ENCODE measurements at regions not wholly inside any gene's neighbourhood (a gene's known extent, or its start where the extent isn't known, plus 50 kb on each side); places are given as distances from the start of the nearest gene placed in this dataset.

- DNase-seq (no peak), ATAC-seq (no peak)
- intact Hi-C loops (cut with DNase I, micrococcal nuclease), result no loop called here
Measured at GRCh38 chr7:34260279-34260678, 354.9 kb downstream of the BMPER start.

GRCh38 chr7:34263168-34263567, 357.8 kb downstream of the BMPER start:
- intact Hi-C loops (cut with DNase I, micrococcal nuclease), result no loop called here
- DNase-seq (no peak), ATAC-seq (no peak)

- no peak for ATAC-seq
- intact Hi-C loops (cut with DNase I, micrococcal nuclease), result no loop called here
- no peak for DNase-seq
Measured at GRCh38 chr7:34269084-34269483, 363.7 kb downstream of the BMPER start.

- intact Hi-C loops (cut with DNase I, micrococcal nuclease), result no loop called here
- ATAC-seq (no peak), DNase-seq (no peak)
Measured at GRCh38 chr7:34275624-34276023, 370.3 kb downstream of the BMPER start.

GRCh38 chr7:34277016-34277802, 371.9 kb downstream of the BMPER start:
- no peak for ATAC-seq
- intact Hi-C loops (cut with DNase I, micrococcal nuclease), result no loop called here
- DNase-seq, result no peak

- intact Hi-C loops (cut with DNase I, micrococcal nuclease), result no loop called here
- ATAC-seq, result no peak
- DNase-seq, result no peak
Measured at GRCh38 chr7:34277803-34278199, 372.5 kb downstream of the BMPER start.

- ATAC-seq (no peak), DNase-seq (no peak)
- intact Hi-C loops (cut with DNase I, micrococcal nuclease), result no loop called here
Measured at GRCh38 chr7:34281260-34281659, 375.9 kb downstream of the BMPER start.

GRCh38 chr7:34282271-34282670, 375.7 kb upstream of the NPSR1 start:
- intact Hi-C loops (cut with DNase I, micrococcal nuclease), result no loop called here
- ATAC-seq (no peak), DNase-seq (no peak)

- no peak for DNase-seq
- no peak for ATAC-seq
- intact Hi-C loops (cut with DNase I, micrococcal nuclease), result no loop called here
Measured at GRCh38 chr7:34296663-34297062, 361.4 kb upstream of the NPSR1 start.

- intact Hi-C loops (cut with DNase I, micrococcal nuclease), result no loop called here
- ATAC-seq, result no peak
- no peak for DNase-seq
Measured at GRCh38 chr7:34298492-34299013, 359.5 kb upstream of the NPSR1 start.

- intact Hi-C loops (cut with DNase I, micrococcal nuclease), result no loop called here
- ATAC-seq, result no peak
- DNase-seq, result no peak
Measured at GRCh38 chr7:34299066-34299465, 359.0 kb upstream of the NPSR1 start.

- ATAC-seq (peak; percentile 91), DNase-seq (no peak)
- intact Hi-C loops (cut with DNase I, micrococcal nuclease), result no loop called here
Measured at GRCh38 chr7:34307540-34307939, 350.5 kb upstream of the NPSR1 start.

GRCh38 chr7:34308595-34308994, 349.4 kb upstream of the NPSR1 start:
- ATAC-seq, result peak; percentile 3
- intact Hi-C loops (cut with DNase I, micrococcal nuclease), result no loop called here
- DNase-seq, result no peak

GRCh38 chr7:34309116-34309515, 348.9 kb upstream of the NPSR1 start:
- no peak for ATAC-seq

GRCh38 chr7:34309584-34309983, 348.4 kb upstream of the NPSR1 start:
- DNase-seq (no peak), ATAC-seq (no peak)
- intact Hi-C loops (cut with DNase I, micrococcal nuclease), result no loop called here

More at GRCh38 chr7:34309116-34309515, 348.9 kb upstream of the NPSR1 start:
- DNase-seq, result no peak
- intact Hi-C loops (cut with DNase I, micrococcal nuclease), result no loop called here

- DNase-seq (no peak), ATAC-seq (no peak)
- intact Hi-C loops (cut with DNase I, micrococcal nuclease), result no loop called here
Measured at GRCh38 chr7:34311591-34311990, 346.4 kb upstream of the NPSR1 start.

- intact Hi-C loops (cut with DNase I, micrococcal nuclease), result no loop called here
- ATAC-seq (no peak), DNase-seq (no peak)
Measured at GRCh38 chr7:34312624-34313023, 345.4 kb upstream of the NPSR1 start.

GRCh38 chr7:34313289-34313688, 344.7 kb upstream of the NPSR1 start:
- intact Hi-C loops (cut with DNase I, micrococcal nuclease), result no loop called here
- ATAC-seq (no peak), DNase-seq (no peak)

- DNase-seq, result no peak
- no peak for ATAC-seq
- intact Hi-C loops (cut with DNase I, micrococcal nuclease), result no loop called here
Measured at GRCh38 chr7:34315032-34315431, 343.0 kb upstream of the NPSR1 start.

- no peak for DNase-seq
- ATAC-seq, result peak; percentile 91
Measured at GRCh38 chr7:34317039-34317438, 341.0 kb upstream of the NPSR1 start.

GRCh38 chr7:34320412-34320811, 337.6 kb upstream of the NPSR1 start:
- ATAC-seq (peak; percentile 15), DNase-seq (peak in 1 of 2 donors; percentile 10)
- intact Hi-C loops (cut with DNase I, micrococcal nuclease), result no loop called here

More at GRCh38 chr7:34317039-34317438, 341.0 kb upstream of the NPSR1 start:
- intact Hi-C loops (cut with DNase I, micrococcal nuclease), result no loop called here

Data from left colon (tissue), 2 donors.